ENCODE measurements at regions not wholly inside any gene's neighbourhood (a gene's known extent, or its start where the extent isn't known, plus 50 kb on each side); places are given as distances from the start of the nearest gene placed in this dataset.

DNA sequence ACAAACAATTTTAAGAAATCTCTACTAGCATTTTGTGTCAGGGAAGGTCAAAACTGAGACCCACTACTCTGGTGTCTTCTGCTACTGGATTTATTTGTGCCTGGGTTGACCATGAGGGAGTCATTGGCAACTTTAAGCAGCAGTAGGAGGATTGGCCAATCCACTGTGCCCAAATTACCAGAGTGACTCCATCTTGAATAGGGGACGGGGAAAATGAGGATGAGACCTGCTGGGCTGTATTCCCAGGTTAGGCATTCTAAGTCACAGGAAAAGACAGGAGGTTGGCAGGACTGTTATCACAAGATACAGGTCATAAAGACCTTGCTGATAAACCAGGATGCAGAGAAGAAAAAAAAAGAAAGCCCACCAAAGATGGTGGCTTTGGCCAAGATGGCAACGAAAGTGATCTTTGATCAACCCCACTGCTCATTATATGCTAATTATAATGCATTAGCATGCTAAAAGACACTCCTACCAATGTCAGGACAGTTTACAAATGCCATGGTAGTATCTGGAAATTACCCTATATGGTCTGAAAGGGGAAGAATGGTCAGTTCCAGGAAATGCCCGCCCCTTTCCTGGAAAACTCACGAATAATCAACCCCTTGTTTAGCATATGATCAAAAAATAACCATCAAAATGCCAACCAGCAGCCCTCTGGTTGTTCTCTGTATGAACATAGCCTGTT is 200.9 kb downstream of the LTN1 start:
- no peak for DNase-seq (ENCODE audit: low read depth in 4 of 4, low spot score in 2 of 4)

DNA sequence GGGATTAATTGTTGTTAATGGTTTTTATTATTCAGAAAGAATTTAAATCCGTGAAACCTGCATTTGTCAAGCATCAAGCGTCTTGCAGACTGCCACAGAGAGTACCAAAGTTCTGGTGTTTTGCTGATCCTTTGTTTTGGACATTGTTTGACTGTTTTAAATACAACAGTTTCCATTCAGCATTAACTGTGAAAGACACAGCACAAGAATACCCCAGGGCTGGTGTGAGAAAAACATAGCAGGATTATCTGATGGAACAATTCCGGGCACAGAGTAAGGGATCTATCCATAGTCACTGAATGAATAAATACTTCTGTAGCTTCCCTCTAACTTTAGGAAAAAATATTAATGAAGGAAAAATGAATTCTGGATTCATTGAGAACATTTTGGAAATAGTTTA is 202.3 kb downstream of the LTN1 start:
- no peak for DNase-seq (ENCODE audit: low read depth in 4 of 4, low spot score in 2 of 4)

DNA sequence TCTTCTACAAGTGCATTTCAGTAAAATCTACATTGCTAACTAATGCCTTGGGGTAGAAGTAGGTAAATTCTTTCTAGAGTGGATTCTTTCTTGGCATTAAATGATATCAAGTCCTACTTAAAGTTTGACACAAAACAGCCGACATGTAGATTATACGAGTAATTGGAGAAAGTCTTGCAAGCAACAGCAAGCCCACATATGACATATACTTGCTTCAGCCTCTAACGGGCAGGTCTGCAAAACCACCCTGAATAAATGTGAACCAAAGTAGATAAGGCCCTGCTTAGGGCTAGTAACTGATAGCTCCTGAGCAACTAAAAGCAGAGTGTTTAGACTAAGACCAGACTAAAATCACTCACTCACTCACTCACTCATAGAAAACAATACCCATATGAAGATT is 203.2 kb downstream of the LTN1 start:
- no peak for DNase-seq (ENCODE audit: low read depth in 4 of 4, low spot score in 2 of 4)

DNA sequence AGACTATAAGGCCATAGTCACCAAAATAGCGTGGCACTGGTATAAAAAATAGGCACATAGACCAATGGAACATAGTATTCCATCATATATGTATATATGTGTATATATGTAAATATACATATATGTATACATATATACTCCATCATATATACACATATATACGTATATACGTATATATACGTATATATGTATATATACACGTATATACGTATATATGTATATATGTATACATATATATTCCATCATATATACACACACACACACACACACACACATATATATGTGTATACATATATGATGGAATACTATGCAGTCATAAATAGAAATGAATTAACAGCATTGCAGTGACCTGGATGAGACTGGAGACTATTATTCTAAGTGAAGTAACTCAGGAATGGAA is 204.6 kb downstream of the LTN1 start:
- no peak for DNase-seq (ENCODE audit: low read depth in 4 of 4, low spot score in 2 of 4)

DNA sequence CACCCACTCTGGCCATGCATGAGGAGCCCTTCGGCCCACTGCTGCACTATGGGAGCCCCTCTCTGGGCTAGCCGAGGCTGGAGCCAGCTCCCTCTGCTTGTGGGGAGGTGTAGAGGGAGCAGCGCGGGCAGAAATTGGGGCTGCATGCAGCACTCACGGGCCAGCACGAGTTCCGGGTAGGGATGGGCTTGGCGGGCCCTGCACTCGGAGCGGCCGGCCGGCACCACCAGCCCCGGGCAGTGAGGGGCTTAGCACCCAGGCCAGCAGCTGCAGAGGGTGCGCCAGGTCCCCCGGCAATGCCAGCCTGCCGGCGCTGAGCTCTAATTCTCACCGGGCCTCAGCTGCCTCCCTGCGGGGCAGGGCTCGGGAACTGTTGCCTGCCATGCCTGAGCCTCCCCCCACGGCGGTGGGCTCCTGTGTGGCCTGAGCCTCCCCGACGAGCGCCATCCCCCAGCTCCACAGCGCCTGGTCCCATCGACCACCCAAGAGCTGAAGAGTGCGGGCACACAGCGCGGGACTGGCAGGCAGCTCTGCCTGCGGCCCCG is 209.0 kb downstream of the LTN1 start:
- no peak for DNase-seq (ENCODE audit: low read depth in 4 of 4, low spot score in 2 of 4)

DNA sequence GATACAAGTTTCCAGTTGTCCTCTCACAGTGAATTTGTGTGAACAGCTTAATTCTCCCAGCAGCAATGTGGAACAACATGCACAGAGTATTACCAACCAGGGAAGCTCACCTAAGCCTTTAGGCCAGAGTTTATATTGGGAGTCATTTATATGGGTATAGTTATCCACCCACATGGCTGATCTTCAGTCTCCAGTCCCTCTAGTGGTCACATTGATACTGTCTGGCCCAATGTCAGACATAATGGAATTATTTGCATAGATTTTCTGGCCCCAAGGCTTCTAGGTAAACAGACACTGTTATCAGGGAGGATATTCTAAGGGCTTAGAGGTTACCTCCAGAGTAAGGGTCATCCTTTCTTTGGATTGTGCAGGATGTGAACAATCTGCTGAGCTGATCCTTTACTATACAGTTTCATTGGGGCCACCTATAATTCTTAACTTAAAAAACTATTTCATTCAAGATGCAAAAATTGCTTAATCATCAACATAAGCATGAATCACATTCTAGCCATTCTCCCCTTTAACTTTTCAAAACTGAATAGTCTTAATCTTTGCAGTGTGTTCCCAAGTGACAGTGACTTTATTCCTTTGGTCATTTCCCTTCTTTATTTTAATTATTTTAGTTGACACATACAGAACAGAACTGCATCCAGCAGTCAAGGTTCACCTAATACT is 210.9 kb downstream of the LTN1 start:
- DNase-seq (ENCODE audit: low read depth in 4 of 4, low spot score in 2 of 4) = no peak

DNA sequence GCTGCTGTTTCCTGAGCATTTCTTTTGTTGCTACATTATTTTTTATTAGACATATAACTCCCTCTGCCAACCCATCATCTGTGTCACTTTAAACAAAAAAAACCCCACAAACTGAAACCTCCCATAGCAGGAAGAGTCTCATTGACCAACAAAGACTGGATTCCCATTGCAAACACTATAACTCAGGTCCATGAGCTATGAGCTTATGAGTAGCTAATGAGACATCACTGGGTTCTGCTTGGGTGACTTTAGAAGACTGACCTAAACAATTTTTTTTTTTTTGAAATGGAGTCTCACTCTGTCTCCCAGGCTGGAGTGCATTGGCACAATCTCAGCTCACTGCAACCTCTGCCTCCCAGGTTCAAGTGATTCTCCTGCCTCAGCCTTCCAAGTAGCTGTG is 212.8 kb downstream of the LTN1 start:
- DNase-seq (ENCODE audit: low read depth in 4 of 4, low spot score in 2 of 4) = no peak

DNA sequence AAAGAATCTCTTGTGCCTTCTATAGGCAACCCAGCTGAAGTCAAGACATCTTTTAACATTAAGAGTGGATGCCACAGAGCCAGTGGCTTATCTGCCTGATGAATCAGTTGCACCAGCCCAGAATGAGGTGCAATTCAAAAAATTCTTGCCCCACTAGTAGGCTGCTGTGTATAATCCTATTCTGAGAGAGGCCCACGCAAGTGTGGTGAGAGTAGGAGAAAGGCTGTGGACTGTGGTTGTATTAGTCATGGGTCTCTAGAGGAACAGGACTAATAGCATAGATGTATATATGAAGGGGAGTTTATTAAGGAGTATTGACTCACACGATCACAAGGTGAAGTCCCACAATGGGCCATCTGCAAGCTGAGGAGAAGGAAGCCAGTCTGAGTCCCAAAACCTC is 216.4 kb downstream of the LTN1 start:
- no peak for DNase-seq (ENCODE audit: low read depth in 4 of 4, low spot score in 2 of 4)

DNA sequence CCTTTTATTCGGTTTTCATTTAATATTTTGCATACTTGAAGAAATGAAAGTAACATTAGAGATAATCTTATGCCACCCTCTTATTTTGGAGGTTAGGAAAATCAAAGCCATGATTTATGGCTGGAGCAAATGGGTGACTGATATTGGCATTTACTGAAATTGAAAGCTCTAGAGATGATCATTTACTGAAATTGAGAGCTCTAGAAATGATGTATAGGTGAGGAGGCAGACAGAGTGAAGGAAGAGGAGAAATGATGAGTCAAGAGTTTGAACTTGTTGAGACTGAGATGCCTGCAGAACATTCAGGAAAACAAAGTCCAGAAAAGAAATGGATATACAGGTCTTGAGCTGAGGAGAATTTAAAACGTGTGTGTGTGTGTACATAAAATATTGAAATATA is 217.6 kb downstream of the LTN1 start:
- no peak for DNase-seq (ENCODE audit: low read depth in 4 of 4, low spot score in 2 of 4)

DNA sequence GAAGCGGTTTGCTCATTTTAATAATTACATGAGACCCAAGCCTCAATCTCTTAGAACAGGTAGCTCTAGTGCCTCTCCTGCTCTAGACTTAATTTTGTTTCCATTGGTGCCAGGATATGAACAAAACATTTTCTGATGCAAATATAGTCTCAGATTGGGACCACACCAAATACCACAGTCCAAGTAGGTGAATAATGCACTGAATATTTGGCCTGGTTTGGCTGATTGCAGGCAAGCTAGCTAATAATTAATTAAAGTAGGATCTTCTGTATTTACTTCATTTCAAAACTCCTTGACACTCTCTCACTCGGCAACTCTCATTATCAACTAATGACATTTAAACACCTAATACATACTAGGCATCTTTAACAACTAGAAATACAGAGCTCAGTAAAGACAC is 219.6 kb downstream of the LTN1 start:
- DNase-seq (ENCODE audit: low read depth in 4 of 4, low spot score in 2 of 4) = no peak

DNA sequence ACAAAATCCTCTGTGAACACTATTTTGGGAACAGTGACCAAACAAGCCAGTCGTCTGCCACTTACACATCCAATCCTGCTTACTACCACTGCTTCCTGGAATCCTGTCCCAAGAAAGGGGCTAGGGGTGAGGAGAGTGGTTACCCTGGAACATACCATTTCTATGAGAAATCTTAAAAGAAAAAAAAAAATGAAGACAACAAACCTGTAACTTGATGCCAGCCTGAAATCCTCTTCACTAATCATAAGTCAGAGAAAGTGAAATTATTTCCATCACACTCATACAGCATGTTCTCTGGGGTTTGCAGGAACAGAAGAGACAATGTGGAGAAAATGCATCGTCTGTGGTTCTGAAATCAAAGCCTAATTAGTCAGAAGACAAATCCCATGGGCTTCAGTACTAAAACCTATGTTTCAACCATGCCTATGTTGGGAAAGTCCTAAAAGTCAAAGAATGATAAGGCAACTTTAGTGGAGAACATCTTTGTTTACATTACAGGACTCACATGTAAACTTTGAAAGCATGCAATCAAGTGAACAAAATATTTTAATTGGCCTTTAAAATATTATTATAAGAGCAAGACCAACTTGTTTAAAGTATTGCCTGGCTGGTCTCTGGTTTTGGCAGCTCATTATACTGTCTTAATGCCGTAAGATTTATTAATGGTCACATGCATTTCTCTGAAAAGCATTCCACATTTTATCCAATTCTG is 220.7 kb downstream of the LTN1 start:
- no peak for DNase-seq (ENCODE audit: low read depth in 4 of 4, low spot score in 2 of 4)

DNA sequence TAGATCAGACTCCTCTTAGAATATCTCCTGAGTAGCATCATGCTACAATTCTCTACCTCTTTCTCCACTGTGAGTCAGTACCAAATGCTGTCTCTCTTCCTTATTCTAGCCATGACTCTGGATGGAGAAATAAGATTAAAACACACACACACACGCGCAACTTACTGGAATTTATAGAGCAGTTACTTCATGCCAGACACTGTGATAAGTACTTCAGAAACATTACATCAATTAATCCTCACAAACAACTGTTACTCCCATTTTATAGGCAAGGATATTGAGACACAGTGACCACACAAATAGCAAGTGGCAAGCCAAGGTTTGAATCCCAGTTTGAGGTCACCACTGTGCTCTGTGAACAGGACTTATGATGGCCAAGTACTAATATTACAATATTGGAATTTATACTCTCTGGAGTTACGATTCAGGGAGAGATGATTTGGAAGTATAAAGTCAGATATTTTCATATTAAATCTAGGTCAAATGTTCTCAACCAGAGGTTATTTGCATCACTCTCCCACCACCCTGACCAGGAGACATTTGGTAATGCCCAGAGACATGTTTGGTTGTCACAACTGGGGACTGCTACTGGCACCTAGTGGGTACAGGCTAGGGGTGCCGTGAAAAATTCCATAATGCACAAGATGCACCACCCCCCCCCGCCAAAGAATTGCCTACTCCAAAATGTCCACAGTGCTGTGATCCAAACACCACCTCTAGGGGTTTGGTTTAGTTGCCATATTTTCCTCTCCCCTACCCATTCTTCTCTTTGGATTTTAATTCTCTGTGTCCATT is 221.6 kb downstream of the LTN1 start:
- DNase-seq (ENCODE audit: low read depth in 4 of 4, low spot score in 2 of 4) = no peak

DNA sequence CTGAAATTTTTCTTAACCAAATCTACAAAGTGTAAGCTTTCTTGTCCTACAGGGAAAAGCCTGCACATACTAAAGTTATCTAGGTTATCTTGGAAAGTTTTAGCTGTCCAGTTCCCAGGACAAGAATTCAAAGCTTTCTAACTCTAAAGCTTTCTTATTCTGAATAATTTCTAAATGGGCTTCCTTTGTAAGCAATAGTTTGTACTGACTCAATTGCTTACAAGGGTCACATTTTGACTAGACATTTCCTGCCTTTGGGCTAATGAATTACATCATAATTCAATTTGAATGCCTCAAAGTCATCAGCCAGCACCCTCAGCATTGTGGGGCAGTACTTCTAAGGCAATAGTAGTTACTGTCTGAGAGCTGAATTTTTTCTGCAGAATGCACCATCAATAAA is 223.0 kb downstream of the LTN1 start:
- DNase-seq (ENCODE audit: low read depth in 4 of 4, low spot score in 2 of 4) = no peak

DNA sequence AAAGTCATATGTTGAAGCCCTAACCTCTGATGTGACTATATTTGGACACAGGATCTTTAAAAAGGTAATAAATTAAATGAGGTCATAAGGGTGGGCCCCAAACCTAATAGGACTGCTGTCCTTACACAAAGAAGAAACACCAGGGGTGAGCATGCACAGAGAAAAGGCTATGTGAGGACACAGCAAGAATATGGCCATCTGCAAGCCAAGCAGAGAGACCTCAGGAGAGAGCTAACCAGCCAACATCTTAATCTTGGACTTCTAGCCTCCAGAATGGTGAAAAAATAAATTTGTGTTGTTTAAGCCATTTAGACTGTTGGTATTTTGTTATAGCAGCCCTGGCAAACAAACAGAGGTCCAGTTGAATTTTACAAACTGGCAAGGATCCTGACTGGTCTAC is 223.9 kb downstream of the LTN1 start:
- DNase-seq (ENCODE audit: low read depth in 4 of 4, low spot score in 2 of 4) = no peak

DNA sequence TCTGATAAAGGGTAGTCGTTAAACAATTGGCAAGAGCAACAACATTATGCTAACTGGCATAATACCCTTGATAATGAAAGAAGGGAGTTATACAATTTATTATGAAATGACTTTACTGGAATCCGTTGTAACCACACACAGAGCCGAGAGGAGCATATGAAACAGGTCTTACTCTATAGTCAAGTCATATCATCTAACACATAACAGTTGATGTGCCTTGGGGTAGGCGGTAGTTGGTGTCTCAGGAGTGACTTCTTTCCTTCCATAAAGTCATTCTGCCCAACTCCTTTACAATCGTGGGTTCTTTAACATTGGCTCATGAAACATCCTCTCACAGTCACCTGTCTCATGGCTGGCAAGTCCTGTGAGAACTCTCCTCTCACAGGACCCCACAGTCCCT is 225.2 kb downstream of the LTN1 start:
- no peak for DNase-seq (ENCODE audit: low read depth in 4 of 4, low spot score in 2 of 4)

DNA sequence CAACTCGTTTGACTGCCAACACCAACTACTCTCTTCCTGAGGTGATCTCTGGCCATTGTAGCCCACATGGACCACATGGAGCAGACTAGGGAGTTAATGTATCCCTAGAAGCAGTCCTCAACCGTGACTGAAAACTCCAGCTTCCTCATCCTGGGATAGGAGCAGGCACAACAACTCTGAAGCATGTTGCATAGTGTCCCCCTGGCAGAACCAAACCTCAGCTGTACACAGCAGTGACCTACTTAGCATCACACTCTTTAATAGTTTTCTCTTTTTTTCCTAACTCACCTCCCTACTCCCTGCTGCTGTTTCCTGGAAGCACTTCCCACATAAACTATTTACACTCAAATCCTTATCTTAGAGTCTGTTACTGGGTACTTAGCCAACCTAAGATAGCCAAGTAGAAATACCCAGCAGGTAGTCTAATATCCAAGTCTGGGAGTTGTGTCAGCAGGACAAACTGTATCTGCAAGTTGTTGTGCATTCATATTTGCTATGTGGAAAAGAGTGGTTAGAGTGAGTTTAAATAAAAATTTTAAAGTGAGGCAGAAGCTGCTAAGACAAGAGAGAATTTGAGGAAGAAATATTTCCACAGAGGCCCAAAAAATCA is 228.8 kb downstream of the LTN1 start:
- DNase-seq (ENCODE audit: low read depth in 4 of 4, low spot score in 2 of 4) = no peak

DNA sequence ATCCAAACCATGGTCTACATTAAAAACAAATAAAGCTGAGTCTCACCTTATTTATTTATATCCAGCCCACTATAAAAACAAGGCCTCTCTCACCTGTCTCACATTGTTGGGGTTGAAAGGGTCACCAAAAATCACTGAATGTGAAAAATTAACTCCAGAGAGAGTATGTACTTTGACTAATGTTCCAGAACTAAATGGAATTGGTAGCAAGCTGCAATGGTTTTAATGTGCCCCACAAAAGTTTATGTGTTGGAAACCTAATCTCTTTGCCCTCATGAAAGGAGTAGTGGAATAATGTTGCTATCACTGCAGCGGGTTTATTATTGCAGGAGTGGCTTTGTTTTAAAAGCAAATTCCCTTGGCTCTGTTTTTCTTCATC is 230.3 kb downstream of the LTN1 start:
- DNase-seq (ENCODE audit: low read depth in 4 of 4, low spot score in 2 of 4) = peak in 1 of 4 donors; percentile 50

DNA sequence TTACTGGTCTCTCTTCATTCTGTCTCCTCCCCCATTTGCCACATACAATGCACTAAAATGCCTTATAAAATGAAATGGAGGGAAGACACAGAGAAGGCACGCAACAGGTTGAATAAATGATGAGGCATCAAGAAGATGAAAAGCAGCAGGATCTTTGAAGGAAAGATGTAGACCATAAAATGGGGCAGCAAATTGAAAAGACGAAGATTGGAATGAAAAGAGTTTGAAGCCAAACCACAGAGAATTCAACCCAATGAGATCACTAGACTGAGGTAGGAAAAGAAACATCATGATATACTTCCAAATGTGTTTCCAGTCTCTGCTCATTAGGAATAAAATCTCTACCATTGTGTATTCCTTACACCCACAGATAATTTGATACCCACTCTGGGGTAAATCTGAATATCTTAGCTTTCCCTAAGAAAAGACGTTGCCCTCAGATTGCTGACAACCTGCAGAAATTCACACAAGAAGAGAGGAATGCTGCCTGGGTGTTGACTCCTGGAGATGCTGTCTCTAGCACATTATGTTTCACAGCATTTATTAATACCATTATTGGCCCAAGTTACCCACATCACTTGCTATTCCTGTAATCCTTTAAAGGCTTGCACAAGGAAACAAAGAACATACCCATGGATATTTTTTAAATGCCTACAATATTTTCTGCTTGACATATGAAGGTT is 230.9 kb downstream of the LTN1 start:
- peak in 1 of 4 donors; percentile 13 for DNase-seq (ENCODE audit: low read depth in 4 of 4, low spot score in 2 of 4)

DNA sequence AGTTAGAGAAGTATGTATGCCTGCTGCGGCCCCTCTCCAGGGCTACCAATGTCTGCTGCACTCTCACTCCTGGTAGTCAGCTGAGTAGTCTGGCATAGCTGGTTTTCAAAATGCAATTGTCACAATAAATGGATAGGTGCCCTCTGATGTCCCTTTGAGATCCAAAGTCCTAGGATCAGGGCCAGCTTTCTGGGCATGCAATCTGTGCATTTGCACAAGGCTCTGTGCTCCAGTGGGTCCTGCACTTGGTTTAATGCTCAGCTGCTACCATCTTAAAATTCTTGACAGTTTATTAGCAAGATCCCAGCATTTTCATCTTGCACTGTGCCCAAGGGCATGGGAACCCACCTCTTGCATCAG is 233.8 kb downstream of the LTN1 start:
- no peak for DNase-seq (ENCODE audit: low read depth in 4 of 4, low spot score in 2 of 4)

Data from left renal cortex interstitium (tissue), 4 donors.